Activated CD8-positive, alpha-beta memory T cell treated with anti-CD3 and anti-CD28 coated beads for 36 hours (primary cell): ENCODE measurements at regions not wholly inside any gene's neighbourhood (a gene's known extent, or its start where the extent isn't known, plus 50 kb on each side); places are given as distances from the start of the nearest gene placed in this dataset.
"Not testable (repeated sequence)": the region's sequence is repeated elsewhere in the genome, so short reads cannot be mapped to it uniquely, and the experiment has no call there.

ENCODE experiments used
- CTCF ChIA-PET: fragments of 350-600 bp; sonication (Branson Sonifier 250); formaldehyde crosslinking; loops from one replicate; lab custom pipeline; 2021; ENCODE audit warnings: antibody characterized with exemption; lab: Charles Lee
- POLR2A ChIA-PET: fragments of 350-600 bp; sonication (Branson Sonifier 250); formaldehyde crosslinking; loops from one replicate; lab custom pipeline; 2021; ENCODE audit warnings: antibody characterized with exemption; lab: Charles Lee

- ChIA-PET POLR2A (no interaction called here), CTCF (no interaction called here)
These were observed 501.3 kb downstream of the NTRK3 start for GRCh38 chr15:87755226-87755625.

DNA sequence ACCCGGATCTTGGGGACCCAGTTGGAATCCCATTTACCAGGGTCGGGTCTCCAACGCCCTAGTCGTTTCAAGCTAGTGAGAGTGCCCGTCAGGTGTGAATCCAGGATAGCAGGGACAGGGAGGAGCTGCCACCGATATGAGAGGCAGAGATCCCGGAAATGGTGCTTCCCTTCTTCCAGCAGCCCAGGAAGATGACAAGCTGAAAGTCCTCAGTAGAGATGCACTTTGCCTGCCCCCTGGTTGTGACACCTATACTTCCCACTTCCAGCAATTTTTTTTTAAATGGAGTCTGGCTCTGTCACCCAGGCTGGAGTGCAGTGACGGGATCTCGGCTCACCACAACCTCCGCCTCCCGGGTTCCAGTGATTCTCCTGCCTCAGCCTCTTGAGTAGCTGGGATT is 503.0 kb downstream of the NTRK3 start:
- POLR2A ChIA-PET = no interaction called here

DNA sequence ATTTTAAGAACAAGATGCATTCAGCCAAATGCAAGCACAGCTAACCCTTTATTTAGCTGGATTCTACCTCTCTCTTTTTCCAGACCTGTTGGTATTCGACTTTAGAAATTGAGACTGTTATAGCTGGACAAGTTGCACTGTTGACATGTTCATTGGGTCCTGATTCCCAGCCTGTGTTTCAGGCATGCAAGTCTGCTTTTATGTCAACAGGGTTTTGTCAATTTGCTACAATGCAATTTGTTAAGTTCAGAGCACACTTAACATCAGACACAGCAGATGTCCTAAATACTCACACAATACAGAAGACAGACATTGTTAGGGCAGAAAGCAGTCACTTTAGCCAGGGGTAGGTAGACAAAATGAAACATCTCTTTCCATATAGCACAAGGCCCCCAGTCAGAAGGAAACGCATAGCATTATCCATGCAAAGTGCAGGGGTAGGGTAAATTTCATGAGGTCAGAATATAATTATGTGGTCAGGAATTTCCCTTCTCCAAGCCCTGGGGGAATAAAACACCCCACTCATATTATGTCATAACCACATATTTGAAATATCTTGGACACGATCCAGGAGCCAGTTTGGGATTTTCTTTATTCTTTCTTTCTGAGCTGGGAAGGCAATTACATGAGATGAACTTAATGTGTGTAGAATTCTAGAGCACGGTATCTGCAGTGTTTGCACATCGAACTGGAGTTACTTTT is 504.1 kb downstream of the NTRK3 start:
- POLR2A ChIA-PET = no interaction called here
- CTCF ChIA-PET = no interaction called here

More for the DNA sequence above, 503.0 kb downstream of the NTRK3 start:
- CTCF ChIA-PET = no interaction called here

GRCh38 chr15:87748483-87748882 is 508.1 kb downstream of the NTRK3 start:
- ChIA-PET CTCF (no interaction called here), POLR2A (interaction anchor here (0.7 kb wide), 1 partner anchor 255 kb away, joined by 7 read pairs; no protein-coding TSS in a partner anchor)

DNA sequence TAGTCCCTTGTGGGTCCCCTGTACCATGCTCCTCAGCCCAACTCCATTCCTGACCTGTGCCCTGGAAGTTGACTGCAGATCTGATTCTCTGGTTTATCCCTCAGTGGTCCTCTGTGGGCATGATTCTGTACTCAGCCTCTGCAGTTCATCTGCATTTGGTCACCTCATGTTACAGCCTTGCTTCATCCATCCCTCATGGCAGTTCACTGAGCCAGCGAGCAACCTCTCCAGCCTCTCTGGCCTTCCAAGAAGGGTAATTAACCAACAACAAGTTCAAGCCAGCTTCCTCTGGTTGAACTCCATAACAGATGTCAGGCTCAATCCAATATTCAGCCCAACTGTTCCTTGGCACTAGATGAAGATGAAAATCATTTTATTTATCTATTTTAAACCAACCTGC is 509.5 kb downstream of the NTRK3 start:
- CTCF ChIA-PET = no interaction called here
- POLR2A ChIA-PET = no interaction called here

DNA sequence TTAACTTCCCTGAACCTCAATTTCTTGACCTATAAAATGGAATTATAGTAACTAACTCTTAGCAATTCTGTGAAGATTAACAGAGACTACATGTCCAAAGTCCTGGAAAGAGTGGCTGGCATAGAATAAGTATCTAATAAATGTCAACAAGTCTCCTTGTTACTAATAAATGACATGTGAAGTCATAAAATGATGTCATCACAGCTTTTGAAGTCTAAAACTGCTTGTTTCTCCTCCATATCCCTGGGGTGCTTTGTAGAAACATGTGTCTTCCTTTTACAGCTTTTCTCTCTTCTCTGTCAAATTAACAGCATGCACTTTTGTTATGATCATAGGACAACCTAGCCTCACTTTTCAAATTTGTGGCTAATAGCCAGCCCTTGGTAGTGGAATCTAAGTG is 510.2 kb downstream of the NTRK3 start:
- ChIA-PET CTCF (no interaction called here), POLR2A (no interaction called here)

DNA sequence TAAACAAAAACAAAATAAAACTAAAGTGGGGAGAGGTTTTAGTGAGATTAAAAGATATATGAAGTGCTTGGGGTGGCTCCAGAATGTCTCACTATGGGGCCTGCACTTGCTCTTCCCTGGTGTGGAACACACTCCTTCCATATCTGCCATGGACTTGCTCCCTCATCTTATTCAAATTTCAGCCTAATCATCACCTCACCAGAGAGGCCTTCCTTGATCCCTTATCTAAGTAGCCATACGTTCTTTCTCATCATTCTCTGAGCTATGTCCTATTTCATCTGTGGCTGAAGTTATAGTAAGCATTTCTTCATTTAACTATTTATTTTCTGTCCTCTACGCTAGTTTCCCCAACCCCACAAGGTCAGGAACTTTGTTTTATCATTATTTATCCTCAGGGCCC is 511.7 kb downstream of the NTRK3 start:
- ChIA-PET CTCF (no interaction called here), POLR2A (no interaction called here)

GRCh38 chr15:87743562-87743961 is 513.0 kb downstream of the NTRK3 start:
- ChIA-PET POLR2A (no interaction called here), CTCF (interaction anchor here (0.7 kb wide), 1 partner anchor 907 kb away, joined by 3 read pairs; no protein-coding TSS in a partner anchor)

DNA sequence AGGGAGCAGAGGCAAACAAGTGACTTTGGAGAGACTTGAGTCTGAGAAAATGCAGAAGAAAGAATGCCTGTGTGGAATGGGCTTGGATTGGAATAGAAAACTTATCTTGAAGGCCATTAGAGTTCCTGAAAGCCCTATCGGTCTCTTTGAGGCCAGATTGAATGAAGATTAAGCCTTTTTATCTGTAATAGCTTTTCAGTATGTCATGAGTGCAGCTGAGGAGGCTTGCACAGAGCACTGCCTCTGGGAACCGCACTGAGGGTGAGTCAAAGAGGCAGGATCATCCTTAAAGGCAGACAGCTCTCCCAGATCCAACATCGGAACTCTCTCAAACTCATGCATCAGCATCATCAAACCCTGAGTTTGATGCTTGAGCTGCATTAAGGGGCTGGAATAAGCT is 515.2 kb downstream of the NTRK3 start:
- POLR2A ChIA-PET = no interaction called here
- CTCF ChIA-PET = no interaction called here

GRCh38 chr15:87740655-87741344 is 515.7 kb downstream of the NTRK3 start:
- CTCF ChIA-PET = no interaction called here
- POLR2A ChIA-PET = no interaction called here

GRCh38 chr15:87739866-87740265 is 516.7 kb downstream of the NTRK3 start:
- CTCF ChIA-PET = no interaction called here

GRCh38 chr15:87739081-87739480 is 517.5 kb downstream of the NTRK3 start:
- POLR2A ChIA-PET = no interaction called here

More at GRCh38 chr15:87739866-87740265, 516.7 kb downstream of the NTRK3 start:
- POLR2A ChIA-PET = no interaction called here

GRCh38 chr15:87737460-87737859 is 519.1 kb downstream of the NTRK3 start:
- CTCF ChIA-PET, POLR2A ChIA-PET: not testable (repeated sequence)

More at GRCh38 chr15:87739081-87739480, 517.5 kb downstream of the NTRK3 start:
- CTCF ChIA-PET = no interaction called here

DNA sequence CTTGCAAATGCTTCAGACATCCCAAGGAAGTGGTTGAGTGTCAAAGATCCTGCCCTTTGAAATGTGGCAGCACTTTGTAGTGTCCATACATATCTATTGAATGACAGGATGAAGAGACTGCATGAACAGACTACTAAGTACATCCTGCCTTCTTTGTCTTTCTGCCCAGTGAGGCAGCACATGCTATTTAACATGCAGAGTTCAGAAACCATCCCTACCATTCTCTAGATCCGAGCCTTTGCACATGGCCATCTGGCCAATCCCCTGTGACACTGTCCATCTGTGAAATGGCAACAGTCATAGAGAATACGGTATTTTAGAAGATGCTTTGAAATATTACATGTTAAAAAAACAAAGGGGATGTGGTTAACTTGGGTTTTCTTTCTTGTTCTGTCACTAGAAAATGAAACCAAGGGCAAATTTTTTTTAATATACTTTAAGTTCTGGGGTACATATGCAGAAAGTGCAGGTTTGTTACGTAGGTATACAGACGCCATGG is 519.6 kb downstream of the NTRK3 start:
- ChIA-PET CTCF (no interaction called here), POLR2A (no interaction called here)

- ChIA-PET CTCF (no interaction called here), POLR2A (no interaction called here)
These were observed 520.1 kb downstream of the NTRK3 start for GRCh38 chr15:87736401-87736800.

DNA sequence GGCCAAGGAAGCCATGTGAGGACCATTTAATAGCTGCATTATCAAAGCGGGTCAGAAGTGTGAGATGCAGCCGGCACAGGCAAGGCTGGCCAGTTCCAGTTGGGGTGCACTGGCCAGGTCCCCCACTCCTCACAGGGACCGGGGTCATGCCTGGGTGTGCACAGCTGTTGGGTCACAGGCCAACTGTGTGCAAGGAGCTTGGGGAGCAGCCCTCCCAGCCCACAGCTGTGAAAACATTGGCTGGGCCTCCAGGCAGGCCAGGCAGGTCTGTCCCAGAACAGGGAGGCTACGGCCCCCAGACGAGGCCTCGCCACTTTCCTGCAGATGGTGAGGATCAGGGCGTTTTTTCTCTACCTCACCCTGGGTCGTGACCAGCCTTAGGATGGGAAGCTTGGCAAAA is 521.0 kb downstream of the NTRK3 start:
- ChIA-PET POLR2A (no interaction called here), CTCF (no interaction called here)

GRCh38 chr15:87734571-87735373 is 521.8 kb downstream of the NTRK3 start:
- POLR2A ChIA-PET = no interaction called here
- CTCF ChIA-PET = no interaction called here

DNA sequence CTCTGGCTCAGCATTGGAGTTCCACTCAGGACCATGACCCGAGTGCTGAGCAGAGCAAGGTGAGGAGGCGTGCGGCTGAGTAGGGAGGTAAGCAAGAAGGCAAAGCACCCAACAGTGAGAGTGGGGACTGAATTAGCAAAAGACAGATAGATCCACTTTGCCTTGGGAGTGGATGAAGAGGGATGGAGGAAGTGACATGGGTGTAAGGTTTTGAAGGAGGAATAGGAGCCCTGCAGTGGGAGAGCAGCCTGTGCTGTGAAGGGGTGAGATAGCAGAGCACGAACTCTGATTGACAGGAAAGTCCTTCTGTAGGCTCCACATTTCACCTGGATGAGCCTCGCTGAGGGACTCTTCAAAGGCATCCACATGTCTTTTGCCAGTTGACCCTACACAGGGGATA is 522.6 kb downstream of the NTRK3 start:
- POLR2A ChIA-PET = no interaction called here
- CTCF ChIA-PET = no interaction called here

DNA sequence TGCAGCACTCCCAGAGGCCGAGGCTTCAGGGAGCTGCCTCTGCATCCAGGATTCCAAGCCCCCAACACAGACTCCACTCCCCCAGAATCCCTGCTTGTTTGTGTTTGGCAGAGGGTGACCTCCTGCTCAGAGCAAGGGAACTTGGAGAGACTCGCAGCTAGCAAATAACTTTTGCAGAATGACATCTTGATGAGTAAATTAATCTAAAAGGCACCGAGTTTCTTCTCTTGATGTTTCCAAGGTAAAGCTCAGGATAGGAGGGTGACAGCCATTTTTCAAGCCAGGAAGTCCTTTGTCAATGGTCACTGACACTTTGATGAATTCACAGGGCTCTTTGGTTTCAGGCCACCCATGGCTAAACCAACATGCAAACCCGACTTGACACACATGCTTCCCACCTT is 523.0 kb downstream of the NTRK3 start:
- ChIA-PET CTCF (no interaction called here), POLR2A (no interaction called here)

- CTCF ChIA-PET = no interaction called here
These were observed 523.6 kb downstream of the NTRK3 start for GRCh38 chr15:87732976-87733375.

More at GRCh38 chr15:87732976-87733375, 523.6 kb downstream of the NTRK3 start:
- POLR2A ChIA-PET = no interaction called here
